ENCODE measurements at regions not wholly inside any gene's neighbourhood (a gene's known extent, or its start where the extent isn't known, plus 50 kb on each side); places are given as distances from the start of the nearest gene placed in this dataset.

- no peak for DNase-seq (ENCODE audit: extremely low read depth, low read depth)
Measured at GRCh38 chr12:25903603-25904245, 54.8 kb upstream of the RASSF8 start.

- no peak for DNase-seq (ENCODE audit: extremely low read depth, low read depth)
Measured at GRCh38 chr12:25904442-25904841, 54.0 kb upstream of the RASSF8 start.

- DNase-seq (ENCODE audit: extremely low read depth, low read depth), result no peak
Measured at GRCh38 chr12:25906651-25907340, 51.7 kb upstream of the RASSF8 start.

Small RNAs in the stretch of these regions (small RNA-seq; reads per million reads assigned to genes)
- 0 reads per million in 2 experiments for gene RN7SKP262

Data from NCI-H460 (cell line).